Liver (tissue), 3 donors: ENCODE measurements at regions not wholly inside any gene's neighbourhood (a gene's known extent, or its start where the extent isn't known, plus 50 kb on each side); places are given as distances from the start of the nearest gene placed in this dataset.

Experiments
- EGR1 ChIP-seq, 2 donors: IDR thresholded peaks; 2 replicates each; pipeline ENCODE4 v1.6.1; 2016 to 2018; ENCODE audit warnings: antibody characterized with exemption in 2 of 2, low read depth in 2 of 2
- FOXA2 ChIP-seq: IDR thresholded peaks from 2 replicates; pipeline ENCODE4 v1.6.1; 2016; ENCODE audit warnings: antibody characterized with exemption
- GABPA ChIP-seq, 2 donors: IDR thresholded peaks in 1 of 2; conservative IDR thresholded peaks in 1 of 2; 2 replicates each; pipeline ENCODE4 v1.6.1; 2016; ENCODE audit warnings: antibody characterized with exemption in 2 of 2, mild to moderate bottlenecking in 1 of 2, moderate library complexity in 1 of 2
- JUND ChIP-seq, 2 donors: IDR thresholded peaks; 2 replicates each; pipeline ENCODE4 v1.6.1; 2016; ENCODE audit warnings: antibody characterized with exemption in 2 of 2
- NR2F2 ChIP-seq: IDR thresholded peaks from 2 replicates; pipeline ENCODE4 v1.6.1; 2016; ENCODE audit warnings: antibody characterized with exemption
- RAD21 ChIP-seq, 2 donors: IDR thresholded peaks; 2 replicates each; pipeline ENCODE4 v1.6.1; 2016; ENCODE audit warnings: antibody characterized with exemption in 2 of 2, mild to moderate bottlenecking in 2 of 2
- RXRA ChIP-seq, 2 donors: IDR thresholded peaks; 2 replicates each; pipeline ENCODE4 v1.6.1; 2017 to 2018; ENCODE audit warnings: antibody characterized with exemption in 2 of 2, mild to moderate bottlenecking in 1 of 2
- TAF1 ChIP-seq: conservative IDR thresholded peaks from 2 replicates; pipeline ENCODE4 v1.6.1; 2016; ENCODE audit warnings: antibody characterized with exemption, mild to moderate bottlenecking
- YY1 ChIP-seq: IDR thresholded peaks from 2 replicates; pipeline ENCODE4 v1.6.1; 2016; ENCODE audit warnings: antibody characterized with exemption, mild to moderate bottlenecking
- TF ChIP-seq, protein P1 (sequence below): fragments of 150-350 bp; IDR thresholded peaks from 2 replicates; pipeline ENCODE4 v1.5.1; 2017; ENCODE audit warnings: improper control_type of control experiment, low read depth, low read length; ENCODE audit not compliant: missing input control
- TF ChIP-seq, protein P2 (sequence below): IDR thresholded peaks from 2 replicates; pipeline ENCODE4 v1.6.1; 2016; ENCODE audit warnings: antibody characterized with exemption, mild to moderate bottlenecking
- TF ChIP-seq, protein P3 (sequence below): IDR thresholded peaks from 2 replicates; pipeline ENCODE4 v1.6.1; 2016; ENCODE audit warnings: antibody characterized with exemption
- TF ChIP-seq, protein P4 (sequence below): IDR thresholded peaks from 2 replicates; pipeline ENCODE4 v1.6.1; 2016; ENCODE audit warnings: antibody characterized with exemption
- TF ChIP-seq, protein P5 (sequence below): IDR thresholded peaks from 2 replicates; pipeline ENCODE4 v1.6.1; 2016; ENCODE audit warnings: antibody characterized with exemption
- donor health status: healthy.
- donor health status: healthy.

DNA sequence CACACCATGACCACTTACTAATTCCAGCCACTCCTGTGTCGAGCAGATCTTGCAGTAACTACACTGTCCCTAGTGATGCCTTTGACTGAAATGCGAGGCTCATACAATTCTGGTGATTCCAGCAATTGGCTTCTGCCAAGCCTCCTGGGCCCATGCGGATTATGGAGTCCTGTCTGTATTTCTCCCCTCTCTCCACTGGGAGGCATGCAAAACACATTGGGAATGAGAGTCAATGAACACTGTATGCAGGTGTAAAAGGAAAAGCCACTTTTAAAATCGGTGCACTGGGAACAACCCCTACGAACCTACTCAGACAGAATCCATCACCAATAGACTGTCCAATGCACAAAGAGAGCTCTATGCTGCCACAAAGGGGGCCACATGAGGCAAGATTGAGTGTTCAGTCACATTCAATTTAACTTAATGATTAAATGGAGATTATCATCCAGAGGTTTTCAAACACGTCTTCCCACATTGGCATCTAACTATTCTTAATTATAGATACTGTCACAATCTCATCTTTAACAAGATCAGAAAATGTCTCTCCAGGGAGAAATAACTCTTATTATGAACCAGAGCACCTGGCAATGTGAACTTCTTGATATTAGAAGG lies 550.6 kb downstream of the GLRX3 start:
- TF ChIP-seq, protein P1, sequence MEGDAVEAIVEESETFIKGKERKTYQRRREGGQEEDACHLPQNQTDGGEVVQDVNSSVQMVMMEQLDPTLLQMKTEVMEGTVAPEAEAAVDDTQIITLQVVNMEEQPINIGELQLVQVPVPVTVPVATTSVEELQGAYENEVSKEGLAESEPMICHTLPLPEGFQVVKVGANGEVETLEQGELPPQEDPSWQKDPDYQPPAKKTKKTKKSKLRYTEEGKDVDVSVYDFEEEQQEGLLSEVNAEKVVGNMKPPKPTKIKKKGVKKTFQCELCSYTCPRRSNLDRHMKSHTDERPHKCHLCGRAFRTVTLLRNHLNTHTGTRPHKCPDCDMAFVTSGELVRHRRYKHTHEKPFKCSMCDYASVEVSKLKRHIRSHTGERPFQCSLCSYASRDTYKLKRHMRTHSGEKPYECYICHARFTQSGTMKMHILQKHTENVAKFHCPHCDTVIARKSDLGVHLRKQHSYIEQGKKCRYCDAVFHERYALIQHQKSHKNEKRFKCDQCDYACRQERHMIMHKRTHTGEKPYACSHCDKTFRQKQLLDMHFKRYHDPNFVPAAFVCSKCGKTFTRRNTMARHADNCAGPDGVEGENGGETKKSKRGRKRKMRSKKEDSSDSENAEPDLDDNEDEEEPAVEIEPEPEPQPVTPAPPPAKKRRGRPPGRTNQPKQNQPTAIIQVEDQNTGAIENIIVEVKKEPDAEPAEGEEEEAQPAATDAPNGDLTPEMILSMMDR, result peak; percentile 42
- TF ChIP-seq, protein P2, sequence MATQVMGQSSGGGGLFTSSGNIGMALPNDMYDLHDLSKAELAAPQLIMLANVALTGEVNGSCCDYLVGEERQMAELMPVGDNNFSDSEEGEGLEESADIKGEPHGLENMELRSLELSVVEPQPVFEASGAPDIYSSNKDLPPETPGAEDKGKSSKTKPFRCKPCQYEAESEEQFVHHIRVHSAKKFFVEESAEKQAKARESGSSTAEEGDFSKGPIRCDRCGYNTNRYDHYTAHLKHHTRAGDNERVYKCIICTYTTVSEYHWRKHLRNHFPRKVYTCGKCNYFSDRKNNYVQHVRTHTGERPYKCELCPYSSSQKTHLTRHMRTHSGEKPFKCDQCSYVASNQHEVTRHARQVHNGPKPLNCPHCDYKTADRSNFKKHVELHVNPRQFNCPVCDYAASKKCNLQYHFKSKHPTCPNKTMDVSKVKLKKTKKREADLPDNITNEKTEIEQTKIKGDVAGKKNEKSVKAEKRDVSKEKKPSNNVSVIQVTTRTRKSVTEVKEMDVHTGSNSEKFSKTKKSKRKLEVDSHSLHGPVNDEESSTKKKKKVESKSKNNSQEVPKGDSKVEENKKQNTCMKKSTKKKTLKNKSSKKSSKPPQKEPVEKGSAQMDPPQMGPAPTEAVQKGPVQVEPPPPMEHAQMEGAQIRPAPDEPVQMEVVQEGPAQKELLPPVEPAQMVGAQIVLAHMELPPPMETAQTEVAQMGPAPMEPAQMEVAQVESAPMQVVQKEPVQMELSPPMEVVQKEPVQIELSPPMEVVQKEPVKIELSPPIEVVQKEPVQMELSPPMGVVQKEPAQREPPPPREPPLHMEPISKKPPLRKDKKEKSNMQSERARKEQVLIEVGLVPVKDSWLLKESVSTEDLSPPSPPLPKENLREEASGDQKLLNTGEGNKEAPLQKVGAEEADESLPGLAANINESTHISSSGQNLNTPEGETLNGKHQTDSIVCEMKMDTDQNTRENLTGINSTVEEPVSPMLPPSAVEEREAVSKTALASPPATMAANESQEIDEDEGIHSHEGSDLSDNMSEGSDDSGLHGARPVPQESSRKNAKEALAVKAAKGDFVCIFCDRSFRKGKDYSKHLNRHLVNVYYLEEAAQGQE, result no peak
- no peak for TF ChIP-seq GABPA (IDR thresholded peaks at IDR 0.05 in 1 of 2, conservative IDR thresholded peaks at IDR 0.05 in 1 of 2)
- TF ChIP-seq RAD21 (IDR thresholded peaks at IDR 0.05), result peak; percentile 71 to 78
- TF ChIP-seq, protein P3, sequence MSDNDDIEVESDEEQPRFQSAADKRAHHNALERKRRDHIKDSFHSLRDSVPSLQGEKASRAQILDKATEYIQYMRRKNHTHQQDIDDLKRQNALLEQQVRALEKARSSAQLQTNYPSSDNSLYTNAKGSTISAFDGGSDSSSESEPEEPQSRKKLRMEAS, result no peak
- TF ChIP-seq, protein P4, sequence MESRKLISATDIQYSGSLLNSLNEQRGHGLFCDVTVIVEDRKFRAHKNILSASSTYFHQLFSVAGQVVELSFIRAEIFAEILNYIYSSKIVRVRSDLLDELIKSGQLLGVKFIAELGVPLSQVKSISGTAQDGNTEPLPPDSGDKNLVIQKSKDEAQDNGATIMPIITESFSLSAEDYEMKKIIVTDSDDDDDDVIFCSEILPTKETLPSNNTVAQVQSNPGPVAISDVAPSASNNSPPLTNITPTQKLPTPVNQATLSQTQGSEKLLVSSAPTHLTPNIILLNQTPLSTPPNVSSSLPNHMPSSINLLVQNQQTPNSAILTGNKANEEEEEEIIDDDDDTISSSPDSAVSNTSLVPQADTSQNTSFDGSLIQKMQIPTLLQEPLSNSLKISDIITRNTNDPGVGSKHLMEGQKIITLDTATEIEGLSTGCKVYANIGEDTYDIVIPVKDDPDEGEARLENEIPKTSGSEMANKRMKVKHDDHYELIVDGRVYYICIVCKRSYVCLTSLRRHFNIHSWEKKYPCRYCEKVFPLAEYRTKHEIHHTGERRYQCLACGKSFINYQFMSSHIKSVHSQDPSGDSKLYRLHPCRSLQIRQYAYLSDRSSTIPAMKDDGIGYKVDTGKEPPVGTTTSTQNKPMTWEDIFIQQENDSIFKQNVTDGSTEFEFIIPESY, result no peak
- no peak for TF ChIP-seq FOXA2
- no peak for TF ChIP-seq TAF1
- no peak for TF ChIP-seq RXRA (IDR thresholded peaks at IDR 0.05)
- no peak for TF ChIP-seq JUND (IDR thresholded peaks at IDR 0.05)
- no peak for TF ChIP-seq YY1
- no peak for TF ChIP-seq EGR1 (IDR thresholded peaks at IDR 0.05; ENCODE audit: low read depth in 2 of 2)
- TF ChIP-seq NR2F2, result no peak
- TF ChIP-seq, protein P5, sequence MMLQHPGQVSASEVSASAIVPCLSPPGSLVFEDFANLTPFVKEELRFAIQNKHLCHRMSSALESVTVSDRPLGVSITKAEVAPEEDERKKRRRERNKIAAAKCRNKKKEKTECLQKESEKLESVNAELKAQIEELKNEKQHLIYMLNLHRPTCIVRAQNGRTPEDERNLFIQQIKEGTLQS, result no peak
